ENCODE measurements at regions not wholly inside any gene's neighbourhood (a gene's known extent, or its start where the extent isn't known, plus 50 kb on each side); places are given as distances from the start of the nearest gene placed in this dataset.

- no peak overlapping the region for H3K4me2 ChIP-seq (ENCODE audit: low read length)
- RAD21 ChIA-PET (ENCODE audit: low non-redundant PET in 1 of 2, low total read pairs in 2 of 2, uncharacterized antibody in 2 of 2, unreplicated experiment in 2 of 2): no interaction called here
- no peaks in the 10 kb centered on the region for H3K36me3 ChIP-seq (ENCODE audit: control insufficient read depth in 1 of 2, insufficient read depth in 2 of 2, low read length in 2 of 2)
- CTCF ChIA-PET: no interaction called here
- H3K9me3 ChIP-seq (ENCODE audit: control insufficient read depth in 1 of 2, insufficient read depth in 1 of 2, low read depth in 1 of 2, low read length in 2 of 2): no peaks in the 10 kb centered on the region
- H3K27me3 ChIP-seq (ENCODE audit: insufficient read depth, low read length): no peaks in the 10 kb centered on the region
- ATAC-seq (no peak), DNase-seq (ENCODE audit: low read depth, low spot score) (no peak)
- no peak overlapping the region for H3K9ac ChIP-seq (ENCODE audit: low read length)
- intact Hi-C loops (cut with micrococcal nuclease): no loop called here
- H2AFZ ChIP-seq (ENCODE audit: low read depth, low read length, poor library complexity, severe bottlenecking): no peak overlapping the region
- peaks cover 0 to 24% of the 10 kb centered on the region in 2 experiments; a peak in 2 of 4 replicates for H3K4me1 ChIP-seq (ENCODE audit: control insufficient read depth in 1 of 2, insufficient read depth in 2 of 2, low read length in 2 of 2)
- POLR2A ChIA-PET: no interaction called here
- H4K20me1 ChIP-seq (ENCODE audit: insufficient read depth): no peaks in the 10 kb centered on the region
- no TSS peak for BruUV-seq (replicated peaks)
- no peak overlapping the region for H3K4me3 ChIP-seq (replicated peaks in 1 of 2; ENCODE audit: low read depth in 1 of 2, low read length in 2 of 2)
- TF ChIP-seq EZH2 (IDR thresholded peaks at IDR 0.05): no peak
- TF ChIP-seq REST (IDR thresholded peaks at IDR 0.05; ENCODE audit: low read depth): no peak
- TF ChIP-seq CTCF (IDR thresholded peaks at IDR 0.05 in 2 of 3, conservative IDR thresholded peaks at IDR 0.05 in 1 of 3; ENCODE audit: borderline replicate concordance in 1 of 3, insufficient read depth in 1 of 3, low read depth in 2 of 3, low read length in 2 of 3): no peak
- TF ChIP-seq ZFX (IDR thresholded peaks at IDR 0.05): no peak
- TF ChIP-seq ZBTB33 (IDR thresholded peaks at IDR 0.05; ENCODE audit: extremely low read depth, insufficient replicate concordance, low read length): no peak
- no peak for TF ChIP-seq CBX3 (IDR thresholded peaks at IDR 0.05; ENCODE audit: low read depth)
- TF ChIP-seq FOSL1 (IDR thresholded peaks at IDR 0.05; ENCODE audit: low read depth): no peak
- TF ChIP-seq, protein P1, sequence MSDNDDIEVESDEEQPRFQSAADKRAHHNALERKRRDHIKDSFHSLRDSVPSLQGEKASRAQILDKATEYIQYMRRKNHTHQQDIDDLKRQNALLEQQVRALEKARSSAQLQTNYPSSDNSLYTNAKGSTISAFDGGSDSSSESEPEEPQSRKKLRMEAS (IDR thresholded peaks at IDR 0.05): no peak
- TF ChIP-seq JUND (IDR thresholded peaks at IDR 0.05): no peak
- TF ChIP-seq SRF (IDR thresholded peaks at IDR 0.05; ENCODE audit: low read depth): no peak
- TF ChIP-seq POLR2A (IDR thresholded peaks at IDR 0.05; ENCODE audit: borderline replicate concordance, extremely low read depth, insufficient read depth, insufficient read length): no peak
- TF ChIP-seq, protein P2, sequence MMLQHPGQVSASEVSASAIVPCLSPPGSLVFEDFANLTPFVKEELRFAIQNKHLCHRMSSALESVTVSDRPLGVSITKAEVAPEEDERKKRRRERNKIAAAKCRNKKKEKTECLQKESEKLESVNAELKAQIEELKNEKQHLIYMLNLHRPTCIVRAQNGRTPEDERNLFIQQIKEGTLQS (IDR thresholded peaks at IDR 0.05): no peak
- TF ChIP-seq RAD21 (IDR thresholded peaks at IDR 0.05; ENCODE audit: low read depth): no peak
- TF ChIP-seq ZNF274 (IDR thresholded peaks at IDR 0.05; ENCODE audit: low read depth, low read length): no peak
- no peak for TF ChIP-seq EGR1 (IDR thresholded peaks at IDR 0.05; ENCODE audit: low read depth)
- TF ChIP-seq EZH2phosphoT487 (IDR thresholded peaks at IDR 0.05; ENCODE audit: borderline replicate concordance): no peak
- no peaks in the 10 kb centered on the region for H3K9me2 ChIP-seq (ENCODE audit: insufficient read depth)
- H3K27ac ChIP-seq (ENCODE audit: low read depth, low read length): no peak overlapping the region
- H3K79me2 ChIP-seq (ENCODE audit: insufficient read depth, low read length): no peaks in the 10 kb centered on the region
Observed at GRCh38 chr9:108158236-108158995, 668.8 kb upstream of the KLF4 start.

Measured in HCT116 (cell line).